HepG2 (cell line): ENCODE measurements at regions not wholly inside any gene's neighbourhood (a gene's known extent, or its start where the extent isn't known, plus 50 kb on each side); places are given as distances from the start of the nearest gene placed in this dataset.

Experiments used
- ATAC-seq: fragments of 200-7000 bp; cut with Tn5 transposase; 3 replicates; pipeline ENCODE4 v1.9.1; 2020; ENCODE audit warnings: mild to moderate bottlenecking, moderate library complexity
- BruUV-seq: library from RNA; stranded (reverse); fragments of 400-500 nt; replicated peaks from 2 replicates; lab custom pipeline; 2021; lab: Mats Ljungman, UMichigan
- CTCF ChIA-PET: fragments of 300-600 bp; formaldehyde crosslinking; extraction: SDS; loops from one replicate; lab custom pipeline; 2021; ENCODE audit warnings: low total read pairs, inconsistent platforms, low intra/inter-chr PET ratio; lab: Yijun Ruan, JAX
- POLR2A ChIA-PET: fragments of 350-600 bp; sonication (Branson Sonifier 250); formaldehyde crosslinking; loops from one replicate; lab custom pipeline; 2020; ENCODE audit warnings: antibody characterized with exemption, inconsistent platforms; lab: Yijun Ruan, JAX
- DNase-seq: peaks from one replicate; pipeline ENCODE4 v3.0.0-alpha.2; 2015; ENCODE audit warnings: low spot score
- FAIRE-seq: peaks from 3 replicates; lab custom pipeline; 2011; peaks lifted over from hg19 to GRCh38; lab: Jason Lieb, UNC
- H2AFZ ChIP-seq: one replicate; pipeline ENCODE4 v1.6.1; 2011; ENCODE audit warnings: low read length, inconsistent platforms
- H3K27ac ChIP-seq: fragments of 300-600 bp; 3 replicates; pipeline ENCODE4 v1.8.0; 2011; ENCODE audit warnings: mixed run types, mild to moderate bottlenecking, mixed read lengths, low read length, inconsistent platforms; ENCODE audit not compliant: insufficient read depth; ENCODE audit errors: extremely low read length
- H3K27me3 ChIP-seq, 2 experiments: fragments of 200-600 bp in 1 of 2; 2 replicates in 1 of 2; 3 replicates in 1 of 2; pipeline versions ENCODE4 v1.6.0 to v1.8.0; 2011; ENCODE audit warnings: low read length in 2 of 2, mild to moderate bottlenecking in 2 of 2, moderate library complexity in 2 of 2, inconsistent platforms in 1 of 2; ENCODE audit not compliant: insufficient read depth in 2 of 2, control insufficient read depth in 1 of 2
- H3K36me3 ChIP-seq, 2 experiments: fragments of 200-600 bp in 1 of 2; replicated peaks in 1 of 2; 2 replicates in 1 of 2; 3 replicates in 1 of 2; pipeline versions ENCODE4 v1.5.1 to v1.8.0; 2011; ENCODE audit warnings: low read length in 2 of 2, inconsistent platforms in 1 of 2; ENCODE audit not compliant: insufficient read depth in 2 of 2, control insufficient read depth in 1 of 2
- H3K4me1 ChIP-seq: 2 replicates; pipeline ENCODE4 v1.5.1; 2012; ENCODE audit warnings: low read length, inconsistent platforms; ENCODE audit not compliant: insufficient read depth
- H3K4me2 ChIP-seq: 2 replicates; pipeline ENCODE4 v1.6.0; 2011; ENCODE audit warnings: low read depth, low read length, inconsistent platforms
- H3K4me3 ChIP-seq, 3 experiments: fragments of 200-600 bp in 1 of 3; sonication (generic), shearing (Covaris generic) in 1 of 3; replicated peaks in 1 of 3; 2 replicates each; pipeline ENCODE4 v1.5.1; 2011 to 2016; ENCODE audit warnings: low read length in 3 of 3, inconsistent platforms in 2 of 3, low read depth in 2 of 3, mild to moderate bottlenecking in 2 of 3, control low read depth in 1 of 3, mixed read lengths in 1 of 3; ENCODE audit not compliant: insufficient read depth in 1 of 3
- H3K79me2 ChIP-seq: one replicate; pipeline ENCODE4 v1.6.1; 2011; ENCODE audit warnings: low read length, inconsistent platforms; ENCODE audit not compliant: insufficient read depth
- H3K9ac ChIP-seq: 2 replicates; pipeline ENCODE4 v1.6.0; 2011; ENCODE audit warnings: mild to moderate bottlenecking, low read depth, low read length, inconsistent platforms; ENCODE audit not compliant: insufficient read depth
- H3K9me3 ChIP-seq: 2 replicates; pipeline ENCODE4 v1.5.1; 2012; ENCODE audit warnings: mild to moderate bottlenecking, low read length
- H4K20me1 ChIP-seq: 2 replicates; pipeline ENCODE4 v1.6.0; 2011; ENCODE audit warnings: inconsistent platforms, mild to moderate bottlenecking, low read length, moderate library complexity; ENCODE audit not compliant: insufficient read depth
- CHD2 ChIP-seq: IDR thresholded peaks from 2 replicates; pipeline ENCODE4 v1.6.1; 2011; ENCODE audit warnings: low read depth, low read length, improper control_type of control experiment
- GTF3A ChIP-seq: sonication (generic); formaldehyde crosslinking; conservative IDR thresholded peaks from 2 replicates; pipeline ENCODE4 v1.4.0; 2020; ENCODE audit warnings: mild to moderate bottlenecking, missing genetic modification reagents
- HOXA3 ChIP-seq: sonication (generic); formaldehyde crosslinking; IDR thresholded peaks from 2 replicates; pipeline ENCODE4 v1.5.0; 2020; ENCODE audit warnings: missing genetic modification reagents
- JDP2 ChIP-seq: sonication (generic); formaldehyde crosslinking; IDR thresholded peaks from 2 replicates; pipeline ENCODE4 v1.8.1; 2022; ENCODE audit warnings: missing genetic modification reagents, borderline replicate concordance
- MTF1 ChIP-seq: sonication (generic); formaldehyde crosslinking; IDR thresholded peaks from 2 replicates; pipeline ENCODE4 v1.5.0; 2020; ENCODE audit warnings: missing genetic modification reagents
- NAIF1 ChIP-seq: sonication (generic); formaldehyde crosslinking; IDR thresholded peaks from 2 replicates; pipeline ENCODE4 v1.5.0; 2020; ENCODE audit warnings: mild to moderate bottlenecking, missing genetic modification reagents, borderline replicate concordance
- NCOR1 ChIP-seq: fragments of 200-600 bp; sonication (generic); IDR thresholded peaks from 2 replicates; pipeline ENCODE4 v1.7.0; 2017; ENCODE audit warnings: antibody characterized with exemption, low read length, borderline replicate concordance
- NR2F2 ChIP-seq: IDR thresholded peaks from 2 replicates; pipeline ENCODE4 v1.6.1; 2012; ENCODE audit warnings: low read depth, inconsistent platforms, borderline replicate concordance
- PRPF4 ChIP-seq: fragments of 200-400 bp; formaldehyde crosslinking; IDR thresholded peaks from 2 replicates; pipeline ENCODE4 v1.6.1; 2016; ENCODE audit warnings: low read length, low read depth; ENCODE audit not compliant: poor library complexity, severe bottlenecking
- RXRA ChIP-seq: sonication (generic); formaldehyde crosslinking; IDR thresholded peaks from 2 replicates; pipeline ENCODE4 v1.5.1; 2020; ENCODE audit warnings: missing genetic modification reagents
- SP140L ChIP-seq: sonication (generic); formaldehyde crosslinking; IDR thresholded peaks from 2 replicates; pipeline ENCODE4 v1.4.0; 2020; ENCODE audit warnings: missing genetic modification reagents, borderline replicate concordance
- TCF7 ChIP-seq: sonication (generic); IDR thresholded peaks from 2 replicates; pipeline ENCODE4 v1.6.1; 2016; ENCODE audit warnings: antibody characterized with exemption, low read depth
- ZNF230 ChIP-seq: sonication (generic); formaldehyde crosslinking; IDR thresholded peaks from 2 replicates; pipeline ENCODE4 v1.4.0; 2020; ENCODE audit warnings: mild to moderate bottlenecking, missing genetic modification reagents
- WGBS: methylation state at CpG from one replicate; pipeline ENCODE4 v1.1.6; 2017; ENCODE audit warnings: low lambda C conversion rate; 5-methylcytosine and 5-hydroxymethylcytosine counted together
- in situ Hi-C: cut with HindIII; loops from 2 replicates; pipeline ENCODE4 v1.10.0; 2017; ENCODE audit warnings: low pct_unique_long_range_greater_than_20kb; ENCODE audit not compliant: extremely low pct_ligation_motif_present
- intact Hi-C: fragments of 100-400 bp; cut with micrococcal nuclease; formaldehyde crosslinking; loops from one replicate; pipeline ENCODE4 v1.10.0; 2022; ENCODE audit not compliant: unreplicated experiment
- TF ChIP-seq, protein P1 (sequence below): sonication (generic); formaldehyde crosslinking; IDR thresholded peaks from 2 replicates; pipeline ENCODE4 v1.8.0; 2022; ENCODE audit warnings: mild to moderate bottlenecking, missing genetic modification reagents
- TF ChIP-seq, protein P2 (sequence below): sonication (generic); formaldehyde crosslinking; IDR thresholded peaks from 2 replicates; pipeline ENCODE4 v1.8.0; 2022; ENCODE audit warnings: mild to moderate bottlenecking, missing genetic modification reagents, borderline replicate concordance
- TF ChIP-seq, protein P3 (sequence below): sonication (generic); formaldehyde crosslinking; IDR thresholded peaks from 2 replicates; pipeline ENCODE4 v1.5.0; 2020; ENCODE audit warnings: mild to moderate bottlenecking, missing genetic modification reagents, borderline replicate concordance

DNA sequence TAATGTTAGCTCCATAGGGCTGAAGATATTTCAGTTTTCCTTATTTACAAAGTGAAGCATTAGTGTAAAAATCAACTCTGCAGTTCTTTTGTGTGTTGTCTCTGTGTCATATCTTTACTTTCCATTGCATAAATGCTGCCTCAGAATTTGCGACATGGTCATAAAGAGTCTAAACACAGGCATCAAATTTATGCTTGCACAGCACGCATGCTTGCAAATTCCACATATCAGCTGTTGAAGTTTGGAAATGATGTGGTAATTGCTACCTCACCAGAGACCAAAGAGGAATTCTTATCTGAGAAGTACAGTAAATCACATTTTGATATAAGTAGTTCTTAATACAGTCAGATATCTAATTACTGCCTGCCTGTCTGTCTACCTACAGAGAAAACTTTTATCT is 348.2 kb upstream of the GRM3 start:
- Histone ChIP-seq H3K4me2 (no peak overlapping the region), H3K27ac (no peak overlapping the region), H4K20me1 (no peaks in the 10 kb centered on the region), H3K4me1 (no peaks in the 10 kb centered on the region), H2AFZ (no peak overlapping the region), H3K27me3 (no peaks in the 10 kb centered on the region), H3K9me3 (no peaks in the 10 kb centered on the region), H3K4me3 (no peak overlapping the region), H3K9ac (no peak overlapping the region), H3K36me3 (no peaks in the 10 kb centered on the region), H3K79me2 (no peaks in the 10 kb centered on the region)
- ATAC-seq: no peak
- POLR2A ChIA-PET: no interaction called here
- no peak for DNase-seq
- BruUV-seq: no TSS peak
- in situ Hi-C loops: no loop called here
- intact Hi-C loops: no loop called here
- CTCF ChIA-PET: no interaction called here
- WGBS: 3% methylated on average over 2 of the region's 2 CpGs
- no peak for FAIRE-seq
- TF ChIP-seq, protein P1, sequence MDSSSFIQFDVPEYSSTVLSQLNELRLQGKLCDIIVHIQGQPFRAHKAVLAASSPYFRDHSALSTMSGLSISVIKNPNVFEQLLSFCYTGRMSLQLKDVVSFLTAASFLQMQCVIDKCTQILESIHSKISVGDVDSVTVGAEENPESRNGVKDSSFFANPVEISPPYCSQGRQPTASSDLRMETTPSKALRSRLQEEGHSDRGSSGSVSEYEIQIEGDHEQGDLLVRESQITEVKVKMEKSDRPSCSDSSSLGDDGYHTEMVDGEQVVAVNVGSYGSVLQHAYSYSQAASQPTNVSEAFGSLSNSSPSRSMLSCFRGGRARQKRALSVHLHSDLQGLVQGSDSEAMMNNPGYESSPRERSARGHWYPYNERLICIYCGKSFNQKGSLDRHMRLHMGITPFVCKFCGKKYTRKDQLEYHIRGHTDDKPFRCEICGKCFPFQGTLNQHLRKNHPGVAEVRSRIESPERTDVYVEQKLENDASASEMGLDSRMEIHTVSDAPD: no peak
- no peak for TF ChIP-seq HOXA3 (CRISPR knock-in tag)
- TF ChIP-seq PRPF4: no peak
- TF ChIP-seq, protein P2, sequence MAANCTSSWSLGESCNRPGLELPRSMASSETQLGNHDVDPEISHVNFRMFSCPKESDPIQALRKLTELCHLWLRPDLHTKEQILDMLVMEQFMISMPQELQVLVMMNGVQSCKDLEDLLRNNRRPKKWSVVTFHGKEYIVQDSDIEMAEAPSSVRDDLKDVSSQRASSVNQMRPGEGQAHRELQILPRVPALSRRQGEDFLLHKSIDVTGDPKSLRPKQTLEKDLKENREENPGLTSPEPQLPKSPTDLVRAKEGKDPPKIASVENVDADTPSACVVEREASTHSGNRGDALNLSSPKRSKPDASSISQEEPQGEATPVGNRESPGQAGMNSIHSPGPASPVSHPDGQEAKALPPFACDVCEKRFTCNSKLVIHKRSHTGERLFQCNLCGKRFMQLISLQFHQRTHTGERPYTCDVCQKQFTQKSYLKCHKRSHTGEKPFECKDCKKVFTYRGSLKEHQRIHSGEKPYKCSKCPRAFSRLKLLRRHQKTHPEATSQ (CRISPR knock-in tag): no peak
- TF ChIP-seq JDP2 (CRISPR knock-in tag): no peak
- no peak for TF ChIP-seq NR2F2
- TF ChIP-seq NCOR1: no peak
- TF ChIP-seq GTF3A: no peak
- TF ChIP-seq ZNF230 (CRISPR knock-in tag): no peak
- TF ChIP-seq CHD2: no peak
- TF ChIP-seq NAIF1 (CRISPR knock-in tag): no peak
- TF ChIP-seq MTF1: no peak
- no peak for TF ChIP-seq SP140L (CRISPR knock-in tag)
- TF ChIP-seq, protein P3, sequence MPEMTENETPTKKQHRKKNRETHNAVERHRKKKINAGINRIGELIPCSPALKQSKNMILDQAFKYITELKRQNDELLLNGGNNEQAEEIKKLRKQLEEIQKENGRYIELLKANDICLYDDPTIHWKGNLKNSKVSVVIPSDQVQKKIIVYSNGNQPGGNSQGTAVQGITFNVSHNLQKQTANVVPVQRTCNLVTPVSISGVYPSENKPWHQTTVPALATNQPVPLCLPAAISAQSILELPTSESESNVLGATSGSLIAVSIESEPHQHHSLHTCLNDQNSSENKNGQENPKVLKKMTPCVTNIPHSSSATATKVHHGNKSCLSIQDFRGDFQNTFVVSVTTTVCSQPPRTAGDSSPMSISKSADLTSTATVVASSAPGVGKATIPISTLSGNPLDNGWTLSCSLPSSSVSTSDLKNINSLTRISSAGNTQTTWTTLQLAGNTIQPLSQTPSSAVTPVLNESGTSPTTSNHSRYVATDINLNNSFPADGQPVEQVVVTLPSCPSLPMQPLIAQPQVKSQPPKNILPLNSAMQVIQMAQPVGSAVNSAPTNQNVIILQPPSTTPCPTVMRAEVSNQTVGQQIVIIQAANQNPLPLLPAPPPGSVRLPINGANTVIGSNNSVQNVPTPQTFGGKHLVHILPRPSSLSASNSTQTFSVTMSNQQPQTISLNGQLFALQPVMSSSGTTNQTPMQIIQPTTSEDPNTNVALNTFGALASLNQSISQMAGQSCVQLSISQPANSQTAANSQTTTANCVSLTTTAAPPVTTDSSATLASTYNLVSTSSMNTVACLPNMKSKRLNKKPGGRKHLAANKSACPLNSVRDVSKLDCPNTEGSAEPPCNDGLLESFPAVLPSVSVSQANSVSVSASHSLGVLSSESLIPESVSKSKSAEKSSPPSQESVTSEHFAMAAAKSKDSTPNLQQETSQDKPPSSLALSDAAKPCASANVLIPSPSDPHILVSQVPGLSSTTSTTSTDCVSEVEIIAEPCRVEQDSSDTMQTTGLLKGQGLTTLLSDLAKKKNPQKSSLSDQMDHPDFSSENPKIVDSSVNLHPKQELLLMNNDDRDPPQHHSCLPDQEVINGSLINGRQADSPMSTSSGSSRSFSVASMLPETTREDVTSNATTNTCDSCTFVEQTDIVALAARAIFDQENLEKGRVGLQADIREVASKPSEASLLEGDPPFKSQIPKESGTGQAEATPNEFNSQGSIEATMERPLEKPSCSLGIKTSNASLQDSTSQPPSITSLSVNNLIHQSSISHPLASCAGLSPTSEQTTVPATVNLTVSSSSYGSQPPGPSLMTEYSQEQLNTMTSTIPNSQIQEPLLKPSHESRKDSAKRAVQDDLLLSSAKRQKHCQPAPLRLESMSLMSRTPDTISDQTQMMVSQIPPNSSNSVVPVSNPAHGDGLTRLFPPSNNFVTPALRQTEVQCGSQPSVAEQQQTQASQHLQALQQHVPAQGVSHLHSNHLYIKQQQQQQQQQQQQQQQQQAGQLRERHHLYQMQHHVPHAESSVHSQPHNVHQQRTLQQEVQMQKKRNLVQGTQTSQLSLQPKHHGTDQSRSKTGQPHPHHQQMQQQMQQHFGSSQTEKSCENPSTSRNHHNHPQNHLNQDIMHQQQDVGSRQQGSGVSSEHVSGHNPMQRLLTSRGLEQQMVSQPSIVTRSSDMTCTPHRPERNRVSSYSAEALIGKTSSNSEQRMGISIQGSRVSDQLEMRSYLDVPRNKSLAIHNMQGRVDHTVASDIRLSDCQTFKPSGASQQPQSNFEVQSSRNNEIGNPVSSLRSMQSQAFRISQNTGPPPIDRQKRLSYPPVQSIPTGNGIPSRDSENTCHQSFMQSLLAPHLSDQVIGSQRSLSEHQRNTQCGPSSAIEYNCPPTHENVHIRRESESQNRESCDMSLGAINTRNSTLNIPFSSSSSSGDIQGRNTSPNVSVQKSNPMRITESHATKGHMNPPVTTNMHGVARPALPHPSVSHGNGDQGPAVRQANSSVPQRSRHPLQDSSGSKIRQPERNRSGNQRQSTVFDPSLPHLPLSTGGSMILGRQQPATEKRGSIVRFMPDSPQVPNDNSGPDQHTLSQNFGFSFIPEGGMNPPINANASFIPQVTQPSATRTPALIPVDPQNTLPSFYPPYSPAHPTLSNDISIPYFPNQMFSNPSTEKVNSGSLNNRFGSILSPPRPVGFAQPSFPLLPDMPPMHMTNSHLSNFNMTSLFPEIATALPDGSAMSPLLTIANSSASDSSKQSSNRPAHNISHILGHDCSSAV (CRISPR knock-in tag): no peak
- TF ChIP-seq TCF7: no peak
- TF ChIP-seq RXRA: no peak
